Keratinocyte (primary cell): ENCODE measurements at regions not wholly inside any gene's neighbourhood (a gene's known extent, or its start where the extent isn't known, plus 50 kb on each side); places are given as distances from the start of the nearest gene placed in this dataset.

Experiments used
- EZH2 ChIP-seq: IDR thresholded peaks from one replicate; pipeline ENCODE4 v1.6.1; 2012; ENCODE audit warnings: inconsistent platforms, mild to moderate bottlenecking, low read length, moderate library complexity
- TF ChIP-seq, protein P1 (sequence below), 3 experiments: IDR thresholded peaks in 1 of 3; conservative IDR thresholded peaks in 1 of 3; optimal IDR thresholded peaks in 1 of 3; 2 replicates in 2 of 3; 3 replicates in 1 of 3; pipeline versions ENCODE3 to v1.5.1; 2011; ENCODE audit warnings: low read length in 3 of 3, mild to moderate bottlenecking in 3 of 3, moderate library complexity in 2 of 3, control low read depth in 1 of 3, inconsistent platforms in 1 of 3; ENCODE audit not compliant: insufficient read depth in 2 of 3; ENCODE audit errors: extremely low read depth in 1 of 3

DNA sequence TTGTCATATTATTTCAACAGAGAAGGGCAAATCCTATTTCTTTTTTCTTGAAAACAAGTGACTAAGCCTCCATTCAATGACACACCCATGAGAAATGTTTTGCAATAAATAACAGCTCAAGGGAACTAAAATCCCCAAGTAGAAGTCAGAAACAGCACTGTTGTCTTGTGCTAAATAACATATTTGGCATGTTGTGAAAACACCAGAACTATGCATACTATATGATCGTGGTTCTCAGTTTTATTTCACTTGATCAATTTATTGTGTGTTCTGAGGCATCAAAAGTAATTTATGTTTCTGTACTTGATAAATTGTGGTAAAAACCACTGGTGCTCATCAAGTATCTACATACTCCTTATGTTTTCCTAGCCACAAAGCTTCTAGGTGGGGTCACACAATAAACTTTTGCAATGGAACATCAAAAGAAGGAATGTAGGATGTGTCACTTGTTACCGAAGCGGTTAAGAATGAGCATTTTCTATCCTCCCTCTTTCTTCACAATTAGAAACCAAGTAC, 691.7 kb upstream of the CBLB start:
- no peak for TF ChIP-seq EZH2
- TF ChIP-seq, protein P1, sequence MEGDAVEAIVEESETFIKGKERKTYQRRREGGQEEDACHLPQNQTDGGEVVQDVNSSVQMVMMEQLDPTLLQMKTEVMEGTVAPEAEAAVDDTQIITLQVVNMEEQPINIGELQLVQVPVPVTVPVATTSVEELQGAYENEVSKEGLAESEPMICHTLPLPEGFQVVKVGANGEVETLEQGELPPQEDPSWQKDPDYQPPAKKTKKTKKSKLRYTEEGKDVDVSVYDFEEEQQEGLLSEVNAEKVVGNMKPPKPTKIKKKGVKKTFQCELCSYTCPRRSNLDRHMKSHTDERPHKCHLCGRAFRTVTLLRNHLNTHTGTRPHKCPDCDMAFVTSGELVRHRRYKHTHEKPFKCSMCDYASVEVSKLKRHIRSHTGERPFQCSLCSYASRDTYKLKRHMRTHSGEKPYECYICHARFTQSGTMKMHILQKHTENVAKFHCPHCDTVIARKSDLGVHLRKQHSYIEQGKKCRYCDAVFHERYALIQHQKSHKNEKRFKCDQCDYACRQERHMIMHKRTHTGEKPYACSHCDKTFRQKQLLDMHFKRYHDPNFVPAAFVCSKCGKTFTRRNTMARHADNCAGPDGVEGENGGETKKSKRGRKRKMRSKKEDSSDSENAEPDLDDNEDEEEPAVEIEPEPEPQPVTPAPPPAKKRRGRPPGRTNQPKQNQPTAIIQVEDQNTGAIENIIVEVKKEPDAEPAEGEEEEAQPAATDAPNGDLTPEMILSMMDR (optimal IDR thresholded peaks at IDR 0.05 in 1 of 3, IDR thresholded peaks at IDR 0.05 in 1 of 3, conservative IDR thresholded peaks at IDR 0.05 in 1 of 3; ENCODE audit: extremely low read depth in 1 of 3, insufficient read depth in 2 of 3, low read length in 3 of 3): no peak
